ENCODE measurements at regions not wholly inside any gene's neighbourhood (a gene's known extent, or its start where the extent isn't known, plus 50 kb on each side); places are given as distances from the start of the nearest gene placed in this dataset.

GRCh38 chr21:28142697-28143096, 850.0 kb downstream of the LTN1 start:
- no peaks in the 10 kb centered on the region for H3K4me1 ChIP-seq (ENCODE audit: low read depth)
- peak; percentile 30 for ATAC-seq
- intact Hi-C loops (cut with DNase I, micrococcal nuclease), result no loop called here
- no peak overlapping the region for H3K4me3 ChIP-seq
- peak in 1 of 3 donors; percentile 12 for DNase-seq
- TF ChIP-seq, protein P1, sequence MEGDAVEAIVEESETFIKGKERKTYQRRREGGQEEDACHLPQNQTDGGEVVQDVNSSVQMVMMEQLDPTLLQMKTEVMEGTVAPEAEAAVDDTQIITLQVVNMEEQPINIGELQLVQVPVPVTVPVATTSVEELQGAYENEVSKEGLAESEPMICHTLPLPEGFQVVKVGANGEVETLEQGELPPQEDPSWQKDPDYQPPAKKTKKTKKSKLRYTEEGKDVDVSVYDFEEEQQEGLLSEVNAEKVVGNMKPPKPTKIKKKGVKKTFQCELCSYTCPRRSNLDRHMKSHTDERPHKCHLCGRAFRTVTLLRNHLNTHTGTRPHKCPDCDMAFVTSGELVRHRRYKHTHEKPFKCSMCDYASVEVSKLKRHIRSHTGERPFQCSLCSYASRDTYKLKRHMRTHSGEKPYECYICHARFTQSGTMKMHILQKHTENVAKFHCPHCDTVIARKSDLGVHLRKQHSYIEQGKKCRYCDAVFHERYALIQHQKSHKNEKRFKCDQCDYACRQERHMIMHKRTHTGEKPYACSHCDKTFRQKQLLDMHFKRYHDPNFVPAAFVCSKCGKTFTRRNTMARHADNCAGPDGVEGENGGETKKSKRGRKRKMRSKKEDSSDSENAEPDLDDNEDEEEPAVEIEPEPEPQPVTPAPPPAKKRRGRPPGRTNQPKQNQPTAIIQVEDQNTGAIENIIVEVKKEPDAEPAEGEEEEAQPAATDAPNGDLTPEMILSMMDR (IDR thresholded peaks at IDR 0.05), result no peak
- H3K36me3 ChIP-seq (ENCODE audit: low read depth), result no peaks in the 10 kb centered on the region
- no peaks in the 10 kb centered on the region for H3K9me3 ChIP-seq

DNA sequence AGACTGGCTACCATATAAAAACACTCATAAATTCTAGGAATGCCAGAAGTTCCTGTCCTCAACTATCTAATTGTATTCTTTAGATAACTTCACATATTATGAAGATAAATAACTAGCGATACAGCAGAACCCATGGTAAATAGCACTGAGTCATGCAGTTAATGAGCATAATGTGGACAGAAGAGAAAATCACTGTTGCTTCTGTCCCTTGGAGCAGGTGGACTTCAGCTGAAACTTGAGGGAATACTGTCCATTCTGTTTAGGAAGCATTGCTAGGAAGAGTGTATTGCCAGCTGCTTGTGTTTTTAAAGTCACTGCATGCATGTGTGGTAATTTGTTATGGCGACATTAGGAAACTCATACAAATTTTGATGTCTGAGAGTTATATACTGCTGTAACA, 854.4 kb downstream of the LTN1 start:
- Histone ChIP-seq H3K4me3 (no peak overlapping the region), H3K9me3 (no peaks in the 10 kb centered on the region), H3K4me1 (ENCODE audit: low read depth) (no peaks in the 10 kb centered on the region), H3K36me3 (ENCODE audit: low read depth) (no peaks in the 10 kb centered on the region)
- intact Hi-C loops (cut with DNase I, micrococcal nuclease), result no loop called here
- no peak for ATAC-seq
- no peak for DNase-seq
- TF ChIP-seq, protein P1 (IDR thresholded peaks at IDR 0.05), result no peak

DNA sequence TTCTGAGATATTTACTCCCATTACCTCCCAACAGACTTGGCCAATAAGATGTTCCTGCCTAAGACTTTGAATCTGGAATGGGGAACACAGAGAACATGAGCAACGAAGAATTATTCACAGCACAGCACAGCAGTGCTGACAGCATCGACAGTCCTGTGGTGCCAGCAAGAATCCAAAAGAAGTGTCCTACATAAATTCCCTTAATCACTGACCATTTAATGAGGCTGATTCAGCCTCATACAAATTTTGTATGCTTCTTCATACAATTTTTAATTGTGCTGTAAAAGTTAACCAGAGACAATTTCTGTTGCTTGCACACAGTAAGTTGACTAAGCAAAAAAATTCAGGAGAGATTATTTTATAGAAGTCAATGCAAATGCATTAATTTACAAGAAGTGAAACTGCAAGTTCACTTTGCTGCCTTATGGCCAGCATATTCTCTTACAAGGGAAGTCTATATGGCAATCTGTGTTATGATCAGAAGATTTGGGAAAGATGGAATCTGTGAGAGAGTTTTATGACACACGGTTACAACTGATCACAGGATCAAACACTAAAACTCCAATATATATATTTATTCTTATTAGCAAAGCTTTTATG, 855.9 kb downstream of the LTN1 start:
- TF ChIP-seq, protein P1 (IDR thresholded peaks at IDR 0.05), result no peak
- ATAC-seq (no peak), DNase-seq (no peak)
- Histone ChIP-seq H3K4me1 (ENCODE audit: low read depth) (no peaks in the 10 kb centered on the region), H3K36me3 (ENCODE audit: low read depth) (no peaks in the 10 kb centered on the region), H3K9me3 (peaks cover under 1% of the 10 kb centered on the region), H3K4me3 (no peak overlapping the region)
- intact Hi-C loops (cut with DNase I, micrococcal nuclease), result no loop called here

DNA sequence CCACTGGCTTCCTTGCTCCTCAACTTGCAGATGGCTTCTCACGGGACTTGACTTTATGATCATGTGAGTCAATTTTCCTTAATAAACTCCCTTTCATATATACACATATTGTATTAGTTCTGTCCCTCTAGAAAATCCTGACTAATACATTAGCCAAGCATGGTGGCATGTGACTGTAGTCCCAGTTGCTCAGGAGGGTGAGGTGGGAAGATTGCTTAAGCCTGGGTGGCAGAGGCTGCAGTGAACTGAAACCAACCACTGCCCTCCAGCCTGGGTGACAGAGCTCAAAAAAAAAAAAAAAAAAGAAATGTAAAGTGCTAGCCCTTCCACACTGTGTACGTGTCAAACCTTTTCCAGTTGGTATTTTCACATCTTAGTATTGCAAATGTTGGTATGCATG, 857.0 kb downstream of the LTN1 start:
- H3K9me3 ChIP-seq, result peaks cover 10% of the 10 kb centered on the region
- no peaks in the 10 kb centered on the region for H3K36me3 ChIP-seq (ENCODE audit: low read depth)
- no peaks in the 10 kb centered on the region for H3K4me1 ChIP-seq (ENCODE audit: low read depth)
- ATAC-seq (no peak), DNase-seq (no peak)
- no peak overlapping the region for H3K4me3 ChIP-seq
- intact Hi-C loops (cut with DNase I, micrococcal nuclease), result no loop called here
- TF ChIP-seq, protein P1 (IDR thresholded peaks at IDR 0.05), result no peak

GRCh38 chr21:28133116-28133515, 859.6 kb downstream of the LTN1 start:
- Histone ChIP-seq H3K4me3 (no peak overlapping the region), H3K36me3 (ENCODE audit: low read depth) (no peaks in the 10 kb centered on the region), H3K9me3 (peaks cover 10% of the 10 kb centered on the region), H3K4me1 (ENCODE audit: low read depth) (no peaks in the 10 kb centered on the region)
- intact Hi-C loops (cut with DNase I, micrococcal nuclease), result no loop called here
- ATAC-seq (no peak), DNase-seq (no peak)
- TF ChIP-seq, protein P1 (IDR thresholded peaks at IDR 0.05), result no peak

DNA sequence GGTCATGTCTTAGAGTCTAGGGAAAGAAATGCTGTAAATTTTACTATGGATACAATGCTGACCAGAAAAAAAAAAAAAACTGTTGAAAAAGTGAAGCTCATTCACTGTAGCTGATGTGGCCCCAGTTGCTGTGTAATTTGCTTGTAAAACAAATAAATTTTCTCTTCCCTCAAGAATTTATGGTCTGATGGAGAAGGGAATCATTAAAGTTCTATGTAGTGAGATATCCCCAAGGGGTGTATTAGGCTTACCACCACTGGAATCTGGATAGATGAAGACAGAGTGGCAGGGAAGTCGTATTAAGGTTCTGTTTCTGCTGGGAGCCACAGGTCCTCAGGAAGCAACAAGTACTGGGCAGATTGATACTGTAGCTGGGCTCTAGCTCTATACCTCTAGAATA, 860.0 kb downstream of the LTN1 start:
- intact Hi-C loops (cut with DNase I, micrococcal nuclease), result no loop called here
- TF ChIP-seq, protein P1 (IDR thresholded peaks at IDR 0.05), result no peak
- Histone ChIP-seq H3K36me3 (ENCODE audit: low read depth) (no peaks in the 10 kb centered on the region), H3K9me3 (peaks cover 10% of the 10 kb centered on the region), H3K4me1 (ENCODE audit: low read depth) (no peaks in the 10 kb centered on the region), H3K4me3 (no peak overlapping the region)
- ATAC-seq (no peak), DNase-seq (no peak)
